ENCODE measurements at regions not wholly inside any gene's neighbourhood (a gene's known extent, or its start where the extent isn't known, plus 50 kb on each side); places are given as distances from the start of the nearest gene placed in this dataset.

GRCh38 chr2:8171608-8172007, 510.2 kb upstream of the ID2 start:
- TF ChIP-seq CTCF (IDR thresholded peaks at IDR 0.05; ENCODE audit: control insufficient read depth, extremely low read depth, insufficient read depth) = no peak
- H3K4me3 ChIP-seq (ENCODE audit: low read depth, low read length) = no peak overlapping the region
- DNase-seq (ENCODE audit: low read depth) = no peak

- no peak for DNase-seq (ENCODE audit: low read depth)
- TF ChIP-seq CTCF (IDR thresholded peaks at IDR 0.05; ENCODE audit: control insufficient read depth, extremely low read depth, insufficient read depth) = no peak
Observed at GRCh38 chr2:8172661-8173060, 509.2 kb upstream of the ID2 start.

GRCh38 chr2:8174641-8175257, 507.1 kb upstream of the ID2 start:
- TF ChIP-seq CTCF (IDR thresholded peaks at IDR 0.05; ENCODE audit: control insufficient read depth, extremely low read depth, insufficient read depth) = no peak
- no peak for DNase-seq (ENCODE audit: low read depth)
- no peak overlapping the region for H3K4me3 ChIP-seq (ENCODE audit: low read depth, low read length)

More at GRCh38 chr2:8172661-8173060, 509.2 kb upstream of the ID2 start:
- H3K4me3 ChIP-seq (ENCODE audit: low read depth, low read length) = no peak overlapping the region

- no peak overlapping the region for H3K4me3 ChIP-seq (ENCODE audit: low read depth, low read length)
- no peak for TF ChIP-seq CTCF (IDR thresholded peaks at IDR 0.05; ENCODE audit: control insufficient read depth, extremely low read depth, insufficient read depth)
- DNase-seq (ENCODE audit: low read depth) = no peak
Observed at GRCh38 chr2:8176887-8177286, 505.0 kb upstream of the ID2 start.

- TF ChIP-seq CTCF (IDR thresholded peaks at IDR 0.05; ENCODE audit: control insufficient read depth, extremely low read depth, insufficient read depth) = no peak
- DNase-seq (ENCODE audit: low read depth) = no peak
- no peak overlapping the region for H3K4me3 ChIP-seq (ENCODE audit: low read depth, low read length)
Observed at GRCh38 chr2:8177566-8177965, 504.3 kb upstream of the ID2 start.

- TF ChIP-seq CTCF (IDR thresholded peaks at IDR 0.05; ENCODE audit: control insufficient read depth, extremely low read depth, insufficient read depth) = no peak
- no peak for DNase-seq (ENCODE audit: low read depth)
Observed at GRCh38 chr2:8178911-8179310, 502.9 kb upstream of the ID2 start.

GRCh38 chr2:8189316-8189715, 492.5 kb upstream of the ID2 start:
- DNase-seq (ENCODE audit: low read depth) = no peak
- H3K4me3 ChIP-seq (ENCODE audit: low read depth, low read length) = no peak overlapping the region
- no peak for TF ChIP-seq CTCF (IDR thresholded peaks at IDR 0.05; ENCODE audit: control insufficient read depth, extremely low read depth, insufficient read depth)

More at GRCh38 chr2:8178911-8179310, 502.9 kb upstream of the ID2 start:
- H3K4me3 ChIP-seq (ENCODE audit: low read depth, low read length) = no peak overlapping the region
